ENCODE measurements at regions not wholly inside any gene's neighbourhood (a gene's known extent, or its start where the extent isn't known, plus 50 kb on each side); places are given as distances from the start of the nearest gene placed in this dataset.

- DNase-seq = no peak
- WGBS, 2 donors (ENCODE audit: low coverage in 1 of 2) = 84 to 86% methylated on average over 2 of the region's 2 CpGs
- Histone ChIP-seq H3K4me3 (no peak overlapping the region), H3K9me3 (no peaks in the 10 kb centered on the region), H3K27me3 (no peaks in the 10 kb centered on the region), H3K36me3 (no peaks in the 10 kb centered on the region), H3K4me1 (no peaks in the 10 kb centered on the region), H3K27ac (no peak overlapping the region)
- no peak for TF ChIP-seq POLR2A (IDR thresholded peaks at IDR 0.05)
- no peak for TF ChIP-seq POLR2AphosphoS5 (IDR thresholded peaks at IDR 0.05)
- no peak for TF ChIP-seq CTCF (IDR thresholded peaks at IDR 0.05)
- TF ChIP-seq EP300 (IDR thresholded peaks at IDR 0.05; ENCODE audit: low read depth) = no peak
- in situ Hi-C loops (cut with MboI; ENCODE audit: low pct_ligation_motif_present in 1 of 4, low pct_unique_long_range_greater_than_20kb in 1 of 4, low sequenced_read_pairs in 3 of 4) (no loop called here), intact Hi-C loops (cut with DNase I; ENCODE audit: low total_unique reads) (no loop called here)
Observed at GRCh38 chr14:28584951-28585350, 181.6 kb upstream of the FOXG1 start.

GRCh38 chr14:28589792-28590191 is 176.8 kb upstream of the FOXG1 start:
- in situ Hi-C loops (cut with MboI; ENCODE audit: low pct_ligation_motif_present in 1 of 4, low pct_unique_long_range_greater_than_20kb in 1 of 4, low sequenced_read_pairs in 3 of 4) = no loop called here
- WGBS, 2 donors (ENCODE audit: low coverage in 1 of 2) = 30 to 56% methylated on average over 1 of the region's 1 CpG

GRCh38 chr14:28596391-28596790 is 170.2 kb upstream of the FOXG1 start:
- TF ChIP-seq POLR2AphosphoS5 (IDR thresholded peaks at IDR 0.05) = no peak
- no peak for TF ChIP-seq CTCF (IDR thresholded peaks at IDR 0.05)
- no peak for TF ChIP-seq EP300 (IDR thresholded peaks at IDR 0.05; ENCODE audit: low read depth)
- TF ChIP-seq POLR2A (IDR thresholded peaks at IDR 0.05) = no peak
- DNase-seq = no peak
- H3K4me1 ChIP-seq = no peaks in the 10 kb centered on the region
- H3K4me3 ChIP-seq = no peak overlapping the region
- no peaks in the 10 kb centered on the region for H3K36me3 ChIP-seq
- no peaks in the 10 kb centered on the region for H3K27me3 ChIP-seq
- no peaks in the 10 kb centered on the region for H3K9me3 ChIP-seq
- in situ Hi-C loops (cut with MboI; ENCODE audit: low pct_ligation_motif_present in 1 of 4, low pct_unique_long_range_greater_than_20kb in 1 of 4, low sequenced_read_pairs in 3 of 4) (no loop called here), intact Hi-C loops (cut with DNase I; ENCODE audit: low total_unique reads) (no loop called here)
- no peak overlapping the region for H3K27ac ChIP-seq

More at GRCh38 chr14:28589792-28590191, 176.8 kb upstream of the FOXG1 start:
- intact Hi-C loops (cut with DNase I; ENCODE audit: low total_unique reads) = no loop called here
- Histone ChIP-seq H3K27ac (no peak overlapping the region), H3K4me3 (no peak overlapping the region), H3K9me3 (no peaks in the 10 kb centered on the region), H3K4me1 (no peaks in the 10 kb centered on the region), H3K27me3 (no peaks in the 10 kb centered on the region), H3K36me3 (no peaks in the 10 kb centered on the region)
- no peak for TF ChIP-seq EP300 (IDR thresholded peaks at IDR 0.05; ENCODE audit: low read depth)
- no peak for TF ChIP-seq POLR2A (IDR thresholded peaks at IDR 0.05)
- TF ChIP-seq CTCF (IDR thresholded peaks at IDR 0.05) = no peak
- TF ChIP-seq POLR2AphosphoS5 (IDR thresholded peaks at IDR 0.05) = no peak
- DNase-seq = no peak

GRCh38 chr14:28599191-28599590 is 167.4 kb upstream of the FOXG1 start:
- WGBS, 2 donors (ENCODE audit: low coverage in 1 of 2) = 43 to 51% methylated on average over 2 of the region's 2 CpGs
- Histone ChIP-seq H3K4me3 (no peak overlapping the region), H3K4me1 (no peaks in the 10 kb centered on the region), H3K27ac (no peak overlapping the region), H3K27me3 (no peaks in the 10 kb centered on the region), H3K9me3 (no peaks in the 10 kb centered on the region), H3K36me3 (no peaks in the 10 kb centered on the region)
- intact Hi-C loops (cut with DNase I; ENCODE audit: low total_unique reads) = no loop called here
- in situ Hi-C loops (cut with MboI; ENCODE audit: low pct_ligation_motif_present in 1 of 4, low pct_unique_long_range_greater_than_20kb in 1 of 4, low sequenced_read_pairs in 3 of 4) = no loop called here
- TF ChIP-seq POLR2A (IDR thresholded peaks at IDR 0.05) = no peak
- TF ChIP-seq POLR2AphosphoS5 (IDR thresholded peaks at IDR 0.05) = no peak
- no peak for TF ChIP-seq CTCF (IDR thresholded peaks at IDR 0.05)
- no peak for TF ChIP-seq EP300 (IDR thresholded peaks at IDR 0.05; ENCODE audit: low read depth)
- no peak for DNase-seq
